ENCODE measurements at regions not wholly inside any gene's neighbourhood (a gene's known extent, or its start where the extent isn't known, plus 50 kb on each side); places are given as distances from the start of the nearest gene placed in this dataset.

DNA sequence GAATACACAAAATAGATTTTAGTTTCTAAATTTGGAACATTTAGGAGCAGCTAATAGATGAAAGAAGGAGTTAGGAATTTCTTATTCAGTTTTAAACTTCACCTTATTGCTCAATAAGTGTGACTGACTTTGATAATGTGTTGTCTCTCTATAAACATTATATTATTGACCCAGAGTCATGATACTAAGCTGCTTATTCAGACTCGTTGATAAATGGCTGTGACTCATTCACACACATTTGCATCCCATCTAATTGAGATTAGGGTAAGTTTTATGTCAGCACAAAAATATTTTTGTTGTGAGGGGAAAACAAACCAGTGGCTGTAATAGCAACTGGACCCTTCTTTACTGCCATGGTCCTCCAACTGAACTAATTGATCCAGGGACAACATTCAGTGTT, 137.6 kb downstream of the GOLIM4 start:
- Histone ChIP-seq H3K27ac (ENCODE audit: low read length) (no peak overlapping the region), H3K27me3 (ENCODE audit: low read depth, low read length) (no peaks in the 10 kb centered on the region), H3K4me2 (ENCODE audit: low read length) (no peak overlapping the region), H3K4me1 (ENCODE audit: low read length) (no peaks in the 10 kb centered on the region), H3K9me3 (ENCODE audit: insufficient read depth, low read length) (no peaks in the 10 kb centered on the region), H3K4me3 (ENCODE audit: low read length) (no peak overlapping the region), H3K36me3 (replicated peaks; ENCODE audit: low read depth, low read length) (no peaks in the 10 kb centered on the region), H3K79me2 (ENCODE audit: low read length) (no peaks in the 10 kb centered on the region), H2AFZ (ENCODE audit: low read depth, low read length) (no peak overlapping the region), H3K9ac (ENCODE audit: low read length) (no peak overlapping the region), H4K20me1 (ENCODE audit: insufficient read depth, low read length) (no peaks in the 10 kb centered on the region)
- no peak for TF ChIP-seq EZH2phosphoT487 (IDR thresholded peaks at IDR 0.05; ENCODE audit: low read depth)
- TF ChIP-seq, protein P1, sequence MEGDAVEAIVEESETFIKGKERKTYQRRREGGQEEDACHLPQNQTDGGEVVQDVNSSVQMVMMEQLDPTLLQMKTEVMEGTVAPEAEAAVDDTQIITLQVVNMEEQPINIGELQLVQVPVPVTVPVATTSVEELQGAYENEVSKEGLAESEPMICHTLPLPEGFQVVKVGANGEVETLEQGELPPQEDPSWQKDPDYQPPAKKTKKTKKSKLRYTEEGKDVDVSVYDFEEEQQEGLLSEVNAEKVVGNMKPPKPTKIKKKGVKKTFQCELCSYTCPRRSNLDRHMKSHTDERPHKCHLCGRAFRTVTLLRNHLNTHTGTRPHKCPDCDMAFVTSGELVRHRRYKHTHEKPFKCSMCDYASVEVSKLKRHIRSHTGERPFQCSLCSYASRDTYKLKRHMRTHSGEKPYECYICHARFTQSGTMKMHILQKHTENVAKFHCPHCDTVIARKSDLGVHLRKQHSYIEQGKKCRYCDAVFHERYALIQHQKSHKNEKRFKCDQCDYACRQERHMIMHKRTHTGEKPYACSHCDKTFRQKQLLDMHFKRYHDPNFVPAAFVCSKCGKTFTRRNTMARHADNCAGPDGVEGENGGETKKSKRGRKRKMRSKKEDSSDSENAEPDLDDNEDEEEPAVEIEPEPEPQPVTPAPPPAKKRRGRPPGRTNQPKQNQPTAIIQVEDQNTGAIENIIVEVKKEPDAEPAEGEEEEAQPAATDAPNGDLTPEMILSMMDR (IDR thresholded peaks at IDR 0.05; ENCODE audit: low read depth, low read length) = no peak

DNA sequence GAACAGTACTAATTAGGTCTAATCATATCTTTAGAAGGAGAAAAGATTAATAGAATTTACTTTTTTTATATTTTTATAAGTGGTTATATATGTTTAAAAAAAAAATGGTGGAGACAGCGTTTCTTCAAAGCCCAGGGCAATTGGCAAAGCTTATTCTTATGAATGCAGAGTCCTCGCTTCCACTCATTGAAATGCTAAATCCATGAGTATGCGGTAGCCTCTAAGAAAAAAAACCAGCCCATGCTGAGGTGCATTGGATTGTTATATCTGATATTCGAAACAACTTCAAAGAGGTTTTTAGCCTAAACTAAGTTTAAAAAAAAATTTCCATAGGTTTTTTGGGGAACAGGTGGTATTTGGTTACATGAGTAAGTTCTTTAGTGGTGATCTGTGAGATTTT, 142.8 kb downstream of the GOLIM4 start:
- Histone ChIP-seq H3K79me2 (ENCODE audit: low read length) (no peaks in the 10 kb centered on the region), H3K9ac (ENCODE audit: low read length) (no peak overlapping the region), H3K36me3 (replicated peaks; ENCODE audit: low read depth, low read length) (no peaks in the 10 kb centered on the region), H3K4me1 (ENCODE audit: low read length) (no peaks in the 10 kb centered on the region), H3K4me3 (ENCODE audit: low read length) (no peak overlapping the region), H3K27me3 (ENCODE audit: low read depth, low read length) (no peaks in the 10 kb centered on the region), H2AFZ (ENCODE audit: low read depth, low read length) (no peak overlapping the region), H3K27ac (ENCODE audit: low read length) (no peak overlapping the region), H3K4me2 (ENCODE audit: low read length) (no peak overlapping the region), H3K9me3 (ENCODE audit: insufficient read depth, low read length) (no peaks in the 10 kb centered on the region), H4K20me1 (ENCODE audit: insufficient read depth, low read length) (no peaks in the 10 kb centered on the region)
- TF ChIP-seq, protein P1 (IDR thresholded peaks at IDR 0.05; ENCODE audit: low read depth, low read length) = no peak
- TF ChIP-seq EZH2phosphoT487 (IDR thresholded peaks at IDR 0.05; ENCODE audit: low read depth) = no peak

GRCh38 chr3:167950212-167950611, 145.5 kb downstream of the GOLIM4 start:
- no peak overlapping the region for H3K4me3 ChIP-seq (ENCODE audit: low read length)
- no peak overlapping the region for H3K9ac ChIP-seq (ENCODE audit: low read length)
- H3K27me3 ChIP-seq (ENCODE audit: low read depth, low read length) = no peaks in the 10 kb centered on the region
- H3K36me3 ChIP-seq (replicated peaks; ENCODE audit: low read depth, low read length) = no peaks in the 10 kb centered on the region
- no peak overlapping the region for H3K27ac ChIP-seq (ENCODE audit: low read length)
- H3K9me3 ChIP-seq (ENCODE audit: insufficient read depth, low read length) = no peaks in the 10 kb centered on the region
- no peak for TF ChIP-seq EZH2phosphoT487 (IDR thresholded peaks at IDR 0.05; ENCODE audit: low read depth)
- TF ChIP-seq, protein P1 (IDR thresholded peaks at IDR 0.05; ENCODE audit: low read depth, low read length) = no peak
- no peaks in the 10 kb centered on the region for H3K4me1 ChIP-seq (ENCODE audit: low read length)
- no peaks in the 10 kb centered on the region for H3K79me2 ChIP-seq (ENCODE audit: low read length)
- no peak overlapping the region for H2AFZ ChIP-seq (ENCODE audit: low read depth, low read length)
- no peaks in the 10 kb centered on the region for H4K20me1 ChIP-seq (ENCODE audit: insufficient read depth, low read length)
- no peak overlapping the region for H3K4me2 ChIP-seq (ENCODE audit: low read length)

GRCh38 chr3:167941234-167941995, 154.3 kb downstream of the GOLIM4 start:
- Histone ChIP-seq H3K9me3 (ENCODE audit: insufficient read depth, low read length) (no peaks in the 10 kb centered on the region), H3K9ac (ENCODE audit: low read length) (no peak overlapping the region), H3K4me1 (ENCODE audit: low read length) (no peaks in the 10 kb centered on the region), H3K27ac (ENCODE audit: low read length) (no peak overlapping the region), H4K20me1 (ENCODE audit: insufficient read depth, low read length) (no peaks in the 10 kb centered on the region), H3K79me2 (ENCODE audit: low read length) (no peaks in the 10 kb centered on the region), H3K27me3 (ENCODE audit: low read depth, low read length) (no peaks in the 10 kb centered on the region), H2AFZ (ENCODE audit: low read depth, low read length) (no peak overlapping the region), H3K36me3 (replicated peaks; ENCODE audit: low read depth, low read length) (no peaks in the 10 kb centered on the region), H3K4me2 (ENCODE audit: low read length) (no peak overlapping the region), H3K4me3 (ENCODE audit: low read length) (no peak overlapping the region)
- no peak for TF ChIP-seq EZH2phosphoT487 (IDR thresholded peaks at IDR 0.05; ENCODE audit: low read depth)
- TF ChIP-seq, protein P1 (IDR thresholded peaks at IDR 0.05; ENCODE audit: low read depth, low read length) = no peak
